Duodenal mucosa (tissue), 2 donors: ENCODE measurements at regions not wholly inside any gene's neighbourhood (a gene's known extent, or its start where the extent isn't known, plus 50 kb on each side); places are given as distances from the start of the nearest gene placed in this dataset.

Experiments
- H3K27ac ChIP-seq: one replicate; pipeline ENCODE4 v1.7.0; 2013; ENCODE audit warnings: low read depth, low read length
- H3K27me3 ChIP-seq, 2 donors: one replicate each; pipeline ENCODE4 v1.7.0; 2013; ENCODE audit warnings: low read length in 2 of 2, control low read depth in 1 of 2; ENCODE audit not compliant: insufficient read depth in 2 of 2, control insufficient read depth in 1 of 2
- H3K36me3 ChIP-seq, 2 donors: one replicate each; pipeline ENCODE4 v1.7.0; 2013; ENCODE audit warnings: low read length in 2 of 2, control low read depth in 1 of 2; ENCODE audit not compliant: insufficient read depth in 2 of 2, control insufficient read depth in 1 of 2
- H3K4me1 ChIP-seq, 2 donors: one replicate each; pipeline ENCODE4 v1.7.0; 2013; ENCODE audit warnings: low read length in 2 of 2, control low read depth in 1 of 2; ENCODE audit not compliant: insufficient read depth in 2 of 2, control insufficient read depth in 1 of 2
- H3K4me3 ChIP-seq, 2 donors: one replicate each; pipeline ENCODE4 v1.7.0; 2013; ENCODE audit warnings: low read length in 2 of 2, low read depth in 1 of 2
- H3K9ac ChIP-seq, 2 donors: one replicate each; pipeline ENCODE4 v1.7.0; 2013; ENCODE audit warnings: low read length in 2 of 2, low read depth in 1 of 2
- H3K9me3 ChIP-seq, 2 donors: one replicate each; pipeline ENCODE4 v1.7.0; 2013; ENCODE audit warnings: low read length in 2 of 2, control low read depth in 1 of 2; ENCODE audit not compliant: control insufficient read depth in 1 of 2

DNA sequence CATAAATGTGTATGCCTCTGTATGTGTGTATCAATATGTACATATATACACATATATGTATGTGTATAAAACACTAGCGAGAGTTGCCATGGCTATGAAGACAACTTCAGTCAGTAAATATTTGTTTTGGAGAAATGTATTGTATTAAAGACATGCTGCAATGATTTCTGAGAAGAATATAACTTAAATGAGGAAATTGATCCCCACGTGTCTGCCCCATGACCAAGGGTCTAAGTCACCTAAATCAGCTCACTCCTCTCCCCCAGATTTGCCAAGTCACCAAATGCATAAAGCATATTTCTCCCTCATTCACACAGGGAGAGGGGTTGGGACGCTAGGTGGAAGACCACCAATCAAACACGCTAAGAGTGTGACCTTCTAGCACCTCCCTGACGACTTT lies 58.3 kb upstream of the LYST start:
- H3K36me3 ChIP-seq, result no peaks in the 10 kb centered on the region
- no peak overlapping the region for H3K27ac ChIP-seq
- peaks cover 6 to 23% of the 10 kb centered on the region in 2 donors for H3K4me1 ChIP-seq
- H3K27me3 ChIP-seq, result no peaks in the 10 kb centered on the region
- no peak overlapping the region for H3K9ac ChIP-seq
- no peak overlapping the region for H3K4me3 ChIP-seq
- no peaks in the 10 kb centered on the region for H3K9me3 ChIP-seq

- no peaks in the 10 kb centered on the region for H3K27me3 ChIP-seq
- H3K9me3 ChIP-seq, result no peaks in the 10 kb centered on the region
- peaks cover 6 to 30% of the 10 kb centered on the region in 2 donors for H3K4me1 ChIP-seq
- H3K4me3 ChIP-seq, result no peak overlapping the region
- H3K9ac ChIP-seq, result no peak overlapping the region
- H3K36me3 ChIP-seq, result no peaks in the 10 kb centered on the region
- H3K27ac ChIP-seq, result no peak overlapping the region
Observed at GRCh38 chr1:235923466-235924021, 56.8 kb upstream of the LYST start.

- H3K4me3 ChIP-seq, result no peak overlapping the region
- no peaks in the 10 kb centered on the region for H3K36me3 ChIP-seq
- H3K27me3 ChIP-seq, result no peaks in the 10 kb centered on the region
- H3K9me3 ChIP-seq, result no peaks in the 10 kb centered on the region
- no peak overlapping the region for H3K27ac ChIP-seq
- peaks cover 11 to 33% of the 10 kb centered on the region in 2 donors for H3K4me1 ChIP-seq
- no peak overlapping the region for H3K9ac ChIP-seq
Observed at GRCh38 chr1:235920596-235921375, 54.1 kb upstream of the LYST start.

GRCh38 chr1:235919833-235920441 lies 53.2 kb upstream of the LYST start:
- H3K36me3 ChIP-seq, result no peaks in the 10 kb centered on the region
- no peak overlapping the region for H3K27ac ChIP-seq
- no peak overlapping the region for H3K9ac ChIP-seq
- H3K9me3 ChIP-seq, result no peaks in the 10 kb centered on the region
- H3K27me3 ChIP-seq, result no peaks in the 10 kb centered on the region
- H3K4me3 ChIP-seq, result no peak overlapping the region
- peaks cover 11 to 33% of the 10 kb centered on the region in 2 donors for H3K4me1 ChIP-seq

DNA sequence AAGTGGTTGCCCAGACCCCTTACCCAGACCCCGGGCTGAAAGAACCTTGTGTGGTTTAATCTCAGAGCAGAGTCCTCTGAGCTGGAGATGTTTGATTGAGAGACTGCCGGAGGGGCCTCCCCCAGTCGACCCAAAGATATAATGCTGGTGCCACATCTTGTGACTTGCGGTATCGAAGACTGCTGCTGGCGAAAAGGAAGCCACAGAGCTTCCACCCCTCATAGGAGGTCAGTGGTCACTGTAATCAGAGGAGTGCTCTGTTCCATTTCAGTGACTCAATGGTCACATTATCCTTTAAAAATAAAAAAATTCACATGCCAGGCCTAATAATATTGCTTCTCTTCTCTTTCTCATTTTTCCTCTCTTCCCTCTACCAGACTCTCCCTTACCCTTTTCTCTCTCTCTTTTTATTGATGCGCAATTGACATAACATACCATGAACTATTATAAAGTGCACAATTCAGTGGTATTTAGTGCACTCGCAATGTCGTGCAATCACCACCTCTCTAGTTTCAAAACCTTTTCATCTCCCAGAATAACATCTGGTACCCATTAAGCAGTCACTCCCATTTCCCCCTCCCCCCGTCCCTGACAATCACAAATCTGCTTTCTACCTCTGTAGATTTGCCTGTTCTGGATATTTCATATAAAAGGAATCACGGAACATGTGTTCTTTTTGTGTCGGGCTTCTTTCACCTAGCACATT lies 52.6 kb upstream of the LYST start:
- Histone ChIP-seq H3K36me3 (no peaks in the 10 kb centered on the region), H3K27me3 (no peaks in the 10 kb centered on the region), H3K9ac (no peak overlapping the region), H3K4me3 (no peak overlapping the region), H3K27ac (no peak overlapping the region), H3K9me3 (no peaks in the 10 kb centered on the region), H3K4me1 (peaks cover 11 to 33% of the 10 kb centered on the region in 2 donors)

DNA sequence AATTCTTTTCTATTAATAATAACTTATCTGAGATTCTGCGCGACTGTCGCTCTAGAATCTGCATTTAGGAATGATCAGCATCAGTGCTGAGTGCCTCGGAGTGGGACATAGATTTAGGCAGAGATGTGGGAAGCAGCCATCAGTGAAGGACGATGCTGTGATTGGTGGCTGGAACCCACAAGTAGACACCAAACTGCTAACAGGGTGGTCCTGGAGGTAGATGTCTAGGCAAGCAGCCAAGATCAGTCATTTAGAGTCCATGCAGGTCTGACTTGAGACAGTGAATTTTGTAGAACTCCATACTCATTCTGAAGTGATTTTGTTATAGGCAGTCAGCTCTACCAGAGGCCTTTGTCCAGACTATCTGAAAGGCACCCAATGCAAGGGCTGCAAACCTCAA lies 51.8 kb upstream of the LYST start:
- Histone ChIP-seq H3K36me3 (no peaks in the 10 kb centered on the region), H3K4me3 (no peak overlapping the region), H3K4me1 (peaks cover 5 to 25% of the 10 kb centered on the region in 2 donors), H3K27me3 (no peaks in the 10 kb centered on the region), H3K27ac (no peak overlapping the region), H3K9me3 (no peaks in the 10 kb centered on the region), H3K9ac (no peak overlapping the region)

GRCh38 chr1:235918032-235918431 lies 51.3 kb upstream of the LYST start:
- Histone ChIP-seq H3K27ac (no peak overlapping the region), H3K36me3 (no peaks in the 10 kb centered on the region), H3K4me3 (no peak overlapping the region), H3K4me1 (peaks cover 5 to 20% of the 10 kb centered on the region in 2 donors), H3K9me3 (no peaks in the 10 kb centered on the region), H3K9ac (no peak overlapping the region), H3K27me3 (no peaks in the 10 kb centered on the region)

GRCh38 chr1:235917267-235917811 lies 50.6 kb upstream of the LYST start:
- H3K9ac ChIP-seq, result peak overlapping the region in 1 of 2 donors; percentile 16

More at GRCh38 chr1:235917267-235917811, 50.6 kb upstream of the LYST start:
- H3K36me3 ChIP-seq, result no peaks in the 10 kb centered on the region
- H3K27me3 ChIP-seq, result no peaks in the 10 kb centered on the region
- H3K4me1 ChIP-seq, result peaks cover 5 to 20% of the 10 kb centered on the region in 2 donors
- H3K9me3 ChIP-seq, result no peaks in the 10 kb centered on the region
- H3K4me3 ChIP-seq, result no peak overlapping the region
- no peak overlapping the region for H3K27ac ChIP-seq
